Parathyroid adenoma (tissue), 2 donors: ENCODE measurements at regions not wholly inside any gene's neighbourhood (a gene's known extent, or its start where the extent isn't known, plus 50 kb on each side); places are given as distances from the start of the nearest gene placed in this dataset.

Experiments
- H2AFZ ChIP-seq: fragments of 300-600 bp; sonication (generic); one replicate; pipeline ENCODE4 v1.7.0; 2017; ENCODE audit warnings: antibody characterized with exemption, mild to moderate bottlenecking
- H3K27ac ChIP-seq: fragments of 300-600 bp; sonication (generic); one replicate; pipeline ENCODE4 v1.7.0; 2017
- H3K27me3 ChIP-seq: fragments of 300-600 bp; sonication (generic); one replicate; pipeline ENCODE4 v1.7.0; 2017; ENCODE audit warnings: low read length; ENCODE audit not compliant: control insufficient read depth, insufficient read depth
- H3K36me3 ChIP-seq: fragments of 300-600 bp; sonication (generic); one replicate; pipeline ENCODE4 v1.7.0; 2017; ENCODE audit warnings: low read length; ENCODE audit not compliant: control insufficient read depth, insufficient read depth
- H3K4me1 ChIP-seq: fragments of 300-600 bp; sonication (generic); one replicate; pipeline ENCODE4 v1.7.0; 2017; ENCODE audit warnings: control low read depth
- H3K4me2 ChIP-seq: fragments of 300-600 bp; sonication (generic); one replicate; pipeline ENCODE4 v1.7.0; 2017; ENCODE audit warnings: low read length
- H3K4me3 ChIP-seq: fragments of 300-600 bp; sonication (generic); one replicate; pipeline ENCODE4 v1.7.0; 2017; ENCODE audit warnings: low read depth, low read length
- H3K79me2 ChIP-seq: fragments of 300-600 bp; sonication (generic); one replicate; pipeline ENCODE4 v1.7.0; 2017; ENCODE audit warnings: control low read depth
- H3K9ac ChIP-seq: fragments of 300-600 bp; sonication (generic); one replicate; pipeline ENCODE4 v1.7.0; 2017; ENCODE audit warnings: mild to moderate bottlenecking
- H3K9me3 ChIP-seq: fragments of 300-600 bp; sonication (generic); one replicate; pipeline ENCODE4 v1.7.0; 2017; ENCODE audit warnings: low read length; ENCODE audit not compliant: control insufficient read depth
- CTCF ChIP-seq: fragments of 300-600 bp; sonication (generic); IDR thresholded peaks from one replicate; pipeline ENCODE4 v1.7.0; 2017; ENCODE audit warnings: antibody characterized with exemption, mild to moderate bottlenecking
- donor health status: primary hyperparathyroidism.

- no peaks in the 10 kb centered on the region for H3K36me3 ChIP-seq
- H2AFZ ChIP-seq, result no peak overlapping the region
- no peak overlapping the region for H3K27ac ChIP-seq
- TF ChIP-seq CTCF, result no peak
- H3K27me3 ChIP-seq, result no peaks in the 10 kb centered on the region
- H3K4me1 ChIP-seq, result no peaks in the 10 kb centered on the region
- H3K9ac ChIP-seq, result no peak overlapping the region
- H3K79me2 ChIP-seq, result no peaks in the 10 kb centered on the region
- no peak overlapping the region for H3K4me3 ChIP-seq
- no peak overlapping the region for H3K4me2 ChIP-seq
- H3K9me3 ChIP-seq, result no peaks in the 10 kb centered on the region
These were observed 223.5 kb upstream of the IGFBP7 start for GRCh38 chr4:57333684-57334083.

GRCh38 chr4:57331959-57332358 is 221.8 kb upstream of the IGFBP7 start:
- Histone ChIP-seq H3K9me3 (no peaks in the 10 kb centered on the region), H3K27me3 (no peaks in the 10 kb centered on the region), H3K36me3 (no peaks in the 10 kb centered on the region), H3K9ac (no peak overlapping the region), H3K27ac (no peak overlapping the region), H3K4me2 (no peak overlapping the region), H3K79me2 (no peaks in the 10 kb centered on the region), H3K4me1 (no peaks in the 10 kb centered on the region), H2AFZ (no peak overlapping the region), H3K4me3 (no peak overlapping the region)
- no peak for TF ChIP-seq CTCF

GRCh38 chr4:57329279-57329678 is 219.1 kb upstream of the IGFBP7 start:
- no peaks in the 10 kb centered on the region for H3K27me3 ChIP-seq
- H3K36me3 ChIP-seq, result no peaks in the 10 kb centered on the region
- no peaks in the 10 kb centered on the region for H3K9me3 ChIP-seq
- no peak overlapping the region for H3K4me2 ChIP-seq
- TF ChIP-seq CTCF, result no peak
- no peaks in the 10 kb centered on the region for H3K79me2 ChIP-seq
- no peak overlapping the region for H3K4me3 ChIP-seq
- H3K9ac ChIP-seq, result no peak overlapping the region
- no peak overlapping the region for H3K27ac ChIP-seq
- no peaks in the 10 kb centered on the region for H3K4me1 ChIP-seq
- H2AFZ ChIP-seq, result no peak overlapping the region

GRCh38 chr4:57324673-57325307 is 214.6 kb upstream of the IGFBP7 start:
- Histone ChIP-seq H3K4me2 (no peak overlapping the region), H3K9me3 (no peaks in the 10 kb centered on the region), H2AFZ (no peak overlapping the region), H3K4me3 (no peak overlapping the region), H3K27ac (no peak overlapping the region), H3K27me3 (no peaks in the 10 kb centered on the region), H3K36me3 (no peaks in the 10 kb centered on the region), H3K4me1 (no peaks in the 10 kb centered on the region), H3K79me2 (no peaks in the 10 kb centered on the region), H3K9ac (no peak overlapping the region)
- no peak for TF ChIP-seq CTCF

GRCh38 chr4:57320849-57321248 is 210.7 kb upstream of the IGFBP7 start:
- no peak overlapping the region for H3K4me3 ChIP-seq
- no peak overlapping the region for H3K27ac ChIP-seq
- no peaks in the 10 kb centered on the region for H3K9me3 ChIP-seq
- no peaks in the 10 kb centered on the region for H3K36me3 ChIP-seq
- H3K4me2 ChIP-seq, result no peak overlapping the region
- H3K79me2 ChIP-seq, result no peaks in the 10 kb centered on the region
- no peaks in the 10 kb centered on the region for H3K27me3 ChIP-seq
- no peak for TF ChIP-seq CTCF
- no peak overlapping the region for H3K9ac ChIP-seq
- no peaks in the 10 kb centered on the region for H3K4me1 ChIP-seq
- H2AFZ ChIP-seq, result no peak overlapping the region
